SH-SY5Y (cell line): ENCODE measurements at regions not wholly inside any gene's neighbourhood (a gene's known extent, or its start where the extent isn't known, plus 50 kb on each side); places are given as distances from the start of the nearest gene placed in this dataset.

Source experiments
- GATA2 ChIP-seq: IDR thresholded peaks from 2 replicates; pipeline ENCODE4 v1.6.1; 2011; ENCODE audit warnings: mild to moderate bottlenecking, low read depth, low read length
- GATA3 ChIP-seq: IDR thresholded peaks from 2 replicates; pipeline ENCODE4 v1.6.1; 2011; ENCODE audit warnings: low read depth, mild to moderate bottlenecking, low read length, moderate library complexity

DNA sequence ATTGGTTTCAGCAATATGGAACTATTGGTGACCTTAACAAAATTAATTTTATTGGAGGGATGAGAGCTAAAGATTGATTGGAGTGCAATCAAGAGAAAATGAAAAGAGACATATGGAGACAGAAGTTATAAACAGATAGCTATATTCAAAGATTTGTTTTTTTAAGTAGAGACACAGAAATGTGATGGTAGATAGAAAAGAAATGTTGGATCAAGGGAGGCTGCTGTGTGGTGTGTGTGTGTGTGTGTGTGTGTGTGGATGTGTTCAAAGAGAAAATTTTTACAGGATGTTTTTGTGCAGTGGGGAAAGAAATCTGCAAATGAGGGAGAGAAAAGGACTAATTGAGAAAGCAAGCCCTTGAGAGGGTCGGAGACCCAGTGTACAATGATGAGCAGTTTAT lies 249.5 kb upstream of the SPHKAP start:
- no peak for TF ChIP-seq GATA2
- TF ChIP-seq GATA3, result no peak

DNA sequence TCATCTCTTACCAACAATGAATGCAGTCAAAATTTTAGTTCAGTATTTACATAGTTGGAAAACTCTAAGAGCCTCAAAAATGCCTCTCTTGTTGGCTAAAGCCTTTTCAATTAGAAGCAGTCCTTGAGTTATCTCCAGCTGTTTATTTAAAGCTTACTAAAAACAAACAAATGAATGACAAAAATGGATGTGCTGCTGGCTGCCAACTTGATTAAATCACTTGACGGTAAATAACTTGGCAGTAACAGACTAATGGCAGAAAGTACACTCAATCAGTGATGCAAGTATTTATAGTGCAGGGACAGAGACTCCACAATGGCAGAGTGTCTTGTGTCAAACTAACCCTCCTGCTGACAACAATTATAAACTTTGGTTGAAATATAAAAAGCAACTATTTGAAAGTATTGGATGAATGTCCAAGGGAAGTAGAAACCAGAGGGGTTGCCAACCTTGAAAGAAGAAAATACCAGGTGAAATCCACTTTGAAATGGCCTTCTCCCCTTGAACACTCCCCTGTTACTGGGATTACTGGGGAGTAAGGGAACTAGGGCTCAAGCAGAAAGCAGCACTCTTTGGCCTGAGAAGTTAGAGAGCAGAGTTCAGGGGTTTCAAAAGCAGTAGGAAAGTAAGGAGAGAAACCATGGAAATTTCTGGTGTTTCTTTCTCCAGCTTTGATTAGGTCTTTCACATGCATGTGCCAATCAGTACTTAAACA lies 245.2 kb upstream of the SPHKAP start:
- TF ChIP-seq GATA3 (no peak), GATA2 (no peak)

DNA sequence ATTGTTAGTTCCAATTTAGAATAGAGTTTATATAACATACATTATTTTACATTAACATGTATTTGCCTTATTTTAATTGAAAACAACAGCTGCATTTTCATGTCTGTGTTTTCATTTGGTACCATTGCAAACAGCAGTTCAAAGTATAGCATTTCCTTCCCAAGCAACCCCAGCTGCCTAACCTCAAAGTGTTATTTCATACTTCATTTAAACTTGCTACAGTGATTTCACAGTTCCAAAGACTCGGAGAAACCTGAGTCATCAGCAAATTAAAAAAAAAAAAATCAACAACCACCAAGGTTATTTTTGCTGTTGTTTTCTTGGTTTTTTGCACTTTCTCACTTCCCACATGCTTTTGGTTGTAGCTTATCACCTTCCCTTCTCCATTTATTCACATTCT lies 236.5 kb upstream of the SPHKAP start:
- no peak for TF ChIP-seq GATA2
- no peak for TF ChIP-seq GATA3

DNA sequence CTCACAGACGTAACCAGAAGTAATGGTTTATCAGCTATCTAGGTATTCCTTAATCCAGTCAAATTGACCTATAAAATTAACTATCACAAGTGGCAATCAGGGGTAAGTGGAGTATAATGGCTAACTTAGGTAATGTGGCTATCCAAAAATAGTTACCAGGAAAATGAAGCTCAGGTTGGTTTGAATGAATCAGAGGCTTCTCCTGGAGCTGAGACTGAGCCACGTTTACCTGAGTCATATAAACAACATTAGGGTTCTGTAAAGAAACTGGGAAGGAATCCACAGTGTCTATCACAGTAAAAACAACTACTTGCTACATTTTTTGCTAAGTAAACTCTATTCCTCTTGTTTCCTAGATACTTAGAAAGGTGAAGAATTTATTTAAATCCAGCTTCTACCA lies 236.0 kb upstream of the SPHKAP start:
- TF ChIP-seq GATA2 (no peak), GATA3 (no peak)

DNA sequence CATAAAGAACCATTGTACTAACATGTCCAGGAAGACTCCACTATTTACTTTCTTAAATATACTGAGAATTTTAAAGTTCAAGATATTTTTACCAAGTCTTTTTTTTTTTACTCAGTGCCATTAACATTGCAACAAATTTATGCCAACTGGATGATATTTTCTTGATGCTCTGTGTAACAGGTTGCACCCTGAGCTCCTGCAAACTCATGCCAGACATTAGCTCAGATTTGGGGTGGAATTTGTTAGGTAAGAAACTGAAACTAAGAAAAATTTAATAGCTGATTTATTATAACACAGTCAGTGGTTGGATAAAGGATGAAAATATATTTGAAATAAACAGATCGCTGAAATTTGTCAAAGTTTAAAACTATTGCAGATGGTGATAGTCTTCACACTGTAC lies 228.6 kb upstream of the SPHKAP start:
- TF ChIP-seq GATA3 (no peak), GATA2 (no peak)

DNA sequence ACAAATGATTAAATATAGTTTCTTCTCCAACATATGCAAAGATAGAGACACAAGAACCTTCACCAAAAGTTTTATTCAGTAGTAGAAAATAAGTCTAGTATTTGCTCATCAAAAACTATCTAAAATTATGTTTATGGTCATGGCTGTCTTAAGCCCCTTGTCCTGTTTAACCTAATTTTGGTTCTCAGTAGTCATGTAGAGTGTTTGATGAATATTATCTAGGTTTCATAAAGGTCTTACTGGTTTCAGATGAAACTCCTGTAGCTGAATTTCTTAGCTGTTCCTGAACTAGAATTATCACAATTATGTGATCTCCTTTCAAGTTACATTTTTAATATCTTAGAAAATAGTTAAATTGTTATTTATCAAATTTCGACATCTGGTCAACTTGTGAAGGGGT lies 228.0 kb upstream of the SPHKAP start:
- TF ChIP-seq GATA3 (no peak), GATA2 (no peak)

DNA sequence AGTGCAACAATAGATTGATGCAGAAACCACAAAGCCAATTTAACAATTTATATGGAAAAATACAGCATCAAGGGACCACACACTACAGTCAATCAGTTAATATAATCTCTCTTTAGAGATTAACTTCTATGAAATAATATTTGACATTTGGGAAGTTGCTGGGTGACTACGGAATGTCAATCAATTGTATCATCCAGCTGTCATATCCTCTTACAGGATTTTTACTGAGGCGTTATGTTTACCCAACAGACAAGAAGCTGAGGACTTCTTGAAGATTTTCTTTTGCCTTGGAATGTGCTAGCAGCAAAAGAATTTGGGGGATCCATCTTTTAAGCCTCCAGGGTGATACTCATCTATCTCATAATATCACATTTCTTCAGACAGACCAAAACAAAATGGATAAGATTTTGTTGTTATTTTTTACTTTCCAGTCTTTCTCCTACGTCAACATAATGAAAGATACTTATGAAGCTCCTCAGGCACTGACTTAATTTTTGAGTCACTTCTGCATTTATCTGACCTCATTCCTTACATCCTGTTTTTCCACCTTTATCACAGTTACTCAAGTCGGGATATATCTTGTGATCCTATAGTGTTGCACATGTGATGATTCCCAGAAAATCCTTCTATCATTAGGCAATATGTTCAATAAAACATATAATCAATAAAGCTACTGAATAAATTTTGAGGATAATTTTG lies 227.2 kb upstream of the SPHKAP start:
- TF ChIP-seq GATA3, result no peak
- TF ChIP-seq GATA2, result no peak

DNA sequence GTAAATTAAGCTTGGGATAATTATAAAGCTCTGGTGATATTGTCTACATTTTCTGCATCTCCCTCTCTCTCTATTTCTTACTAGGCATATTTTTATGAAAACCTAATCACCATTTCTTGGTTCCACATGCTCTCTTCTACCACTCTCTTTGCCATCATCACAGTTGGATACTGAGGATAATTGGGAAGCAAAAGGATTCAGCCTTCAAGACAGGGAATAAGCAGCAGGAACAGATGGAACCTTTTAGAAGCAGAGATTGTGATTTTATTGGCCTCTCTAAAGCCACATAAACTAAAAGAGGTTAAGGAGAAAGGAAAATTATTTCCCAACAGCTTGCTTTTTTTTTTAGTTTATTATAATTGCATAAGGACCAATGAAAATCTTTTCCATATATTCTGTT lies 226.3 kb upstream of the SPHKAP start:
- no peak for TF ChIP-seq GATA3
- TF ChIP-seq GATA2, result no peak

DNA sequence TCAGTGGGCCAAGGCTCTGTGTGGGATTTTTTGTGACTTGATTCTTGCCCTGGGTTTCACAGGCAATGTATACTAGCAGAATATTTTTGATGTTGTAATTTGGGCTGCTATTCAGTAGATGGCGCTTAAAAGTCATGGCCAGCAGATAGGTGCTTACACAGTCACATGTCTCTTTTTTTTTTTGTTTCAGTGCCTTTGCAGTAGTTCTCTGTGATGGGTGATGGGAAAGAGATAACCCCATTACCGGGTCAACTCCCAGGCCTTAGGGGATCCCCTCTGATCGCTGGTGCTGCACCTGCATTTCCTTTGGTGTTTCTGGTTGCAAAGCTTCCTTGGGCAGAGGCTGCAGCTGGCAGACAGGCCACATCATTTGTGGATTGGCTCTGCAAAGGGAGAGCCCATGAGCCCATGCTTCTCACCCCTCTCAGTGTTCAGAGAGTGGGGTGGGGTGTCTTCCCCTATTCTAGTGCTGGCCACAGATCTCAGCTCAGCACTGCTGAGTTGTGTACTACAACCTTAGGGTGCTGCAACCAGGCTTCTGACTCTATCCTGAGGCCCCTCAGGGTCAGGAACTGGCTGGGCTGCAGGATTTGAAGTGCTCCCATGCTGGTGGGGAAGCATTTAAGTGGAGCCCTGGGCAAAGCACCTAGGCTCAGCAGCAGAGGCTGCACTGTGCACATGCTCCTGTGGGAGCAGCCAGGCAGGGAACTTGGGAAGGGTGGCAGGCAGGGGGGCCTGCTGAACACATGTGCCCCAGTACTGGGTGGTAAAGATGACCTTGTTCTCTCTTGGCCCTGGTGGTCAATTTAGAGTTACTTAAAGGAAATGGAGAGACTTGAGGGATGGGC lies 219.8 kb upstream of the SPHKAP start:
- no peak for TF ChIP-seq GATA2
- no peak for TF ChIP-seq GATA3

DNA sequence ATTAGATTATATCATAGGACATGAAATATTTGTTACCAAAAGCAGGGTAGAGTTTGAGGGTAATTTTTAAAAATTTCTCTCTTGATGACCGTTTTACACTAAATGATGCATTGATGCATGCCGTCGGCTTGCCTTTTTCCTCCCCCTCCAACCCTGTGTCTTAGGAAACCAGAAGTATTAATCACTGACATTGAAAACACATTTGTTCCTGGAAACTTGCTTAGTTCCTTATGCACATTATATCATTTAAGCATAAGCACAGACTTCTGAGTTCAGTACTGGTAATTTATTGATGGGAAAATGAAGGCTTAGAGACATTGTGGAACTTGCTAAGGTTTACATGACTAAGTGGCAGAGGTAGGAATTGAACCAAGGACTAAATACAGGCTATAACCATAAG lies 206.3 kb upstream of the SPHKAP start:
- TF ChIP-seq GATA2 (no peak), GATA3 (no peak)

DNA sequence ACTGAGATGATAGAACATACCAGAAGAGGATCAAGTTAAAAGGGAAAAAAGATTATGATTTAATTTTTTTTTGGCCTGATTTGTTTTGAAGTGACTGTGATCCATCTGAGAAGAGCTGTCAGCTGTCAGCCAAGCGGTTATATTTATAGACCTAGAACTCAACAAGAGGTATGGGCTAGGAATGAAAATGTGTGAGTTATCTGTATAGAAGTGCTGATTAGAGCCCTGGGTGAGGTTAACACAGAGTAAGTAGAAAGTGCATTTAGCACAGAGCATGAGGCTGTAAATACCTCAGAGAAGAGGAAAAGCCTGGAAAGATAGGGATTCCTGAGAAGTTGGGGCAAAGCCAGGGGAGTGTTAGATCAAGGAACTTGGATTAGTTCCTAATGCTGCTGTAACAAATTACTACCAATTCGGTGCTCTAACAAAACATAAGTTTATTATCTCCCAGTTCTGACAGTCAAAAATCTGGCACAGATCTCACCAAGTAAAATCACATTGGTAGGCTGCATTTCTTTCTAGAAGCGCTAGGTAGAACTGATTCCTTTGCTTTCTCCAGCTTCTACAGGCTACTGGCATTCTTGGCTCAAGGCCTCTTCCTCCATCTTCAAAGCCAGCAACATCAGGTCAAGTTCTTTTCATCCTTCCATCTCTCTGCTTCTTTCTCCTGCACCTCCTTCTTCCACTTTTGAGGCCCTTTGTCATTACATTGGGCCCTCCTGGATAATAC lies 197.4 kb upstream of the SPHKAP start:
- TF ChIP-seq GATA3, result no peak
- no peak for TF ChIP-seq GATA2

DNA sequence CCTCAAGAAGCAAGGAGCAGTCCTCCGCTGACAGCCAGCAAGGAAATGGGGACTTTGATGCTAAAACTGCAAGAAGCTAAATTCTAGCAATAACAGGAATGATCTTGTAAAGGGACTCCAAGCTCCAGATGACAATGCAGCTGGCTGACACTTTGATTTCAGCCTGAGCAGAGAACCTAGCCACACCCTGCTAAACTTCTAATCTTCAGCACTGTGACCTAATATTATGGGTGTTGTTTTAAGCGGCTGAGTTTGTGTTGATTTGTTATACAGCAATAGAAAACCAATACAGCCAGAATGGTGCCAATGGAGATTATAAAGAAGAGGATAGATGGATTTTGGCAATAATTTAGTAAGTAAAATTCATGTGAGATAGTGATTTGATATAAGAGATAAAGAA lies 196.7 kb upstream of the SPHKAP start:
- TF ChIP-seq GATA2 (no peak), GATA3 (no peak)

DNA sequence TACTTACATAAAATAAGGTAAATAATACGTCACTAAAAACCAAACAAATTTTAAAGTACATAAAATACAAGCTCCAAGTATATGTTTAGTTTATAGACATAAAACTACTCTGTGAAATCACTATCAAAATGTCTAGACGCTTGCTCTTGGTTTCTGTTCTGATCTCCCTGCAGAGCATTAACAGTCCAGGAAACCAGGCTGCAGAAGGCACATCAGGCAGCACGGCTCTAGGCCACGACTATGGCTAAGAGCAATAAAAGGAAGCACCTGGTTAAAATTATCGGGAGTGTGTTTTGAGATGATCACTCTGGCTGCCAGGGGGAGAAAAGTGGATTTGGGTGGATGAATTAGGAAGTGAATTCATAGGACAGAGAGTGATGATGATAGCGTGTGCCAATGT lies 196.0 kb upstream of the SPHKAP start:
- no peak for TF ChIP-seq GATA3
- no peak for TF ChIP-seq GATA2

DNA sequence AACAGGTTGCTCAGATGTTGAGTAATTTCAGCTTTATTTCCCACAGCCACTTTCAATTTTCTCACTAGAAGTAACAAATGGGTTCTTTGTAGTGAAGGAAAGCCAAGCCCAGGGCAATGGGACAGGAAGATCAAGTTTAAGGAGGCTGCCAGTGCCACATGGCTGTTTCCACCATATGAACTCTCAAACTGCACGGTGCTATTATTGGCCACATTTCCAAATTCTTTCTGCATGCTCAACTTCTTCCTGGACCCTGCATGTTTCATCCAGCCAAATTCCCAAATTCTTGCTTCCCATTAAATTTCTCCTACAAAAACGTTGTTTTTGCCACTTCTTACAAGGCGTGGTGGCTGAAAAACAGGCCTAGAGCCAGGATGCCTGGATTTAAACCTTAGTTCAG lies 193.3 kb upstream of the SPHKAP start:
- no peak for TF ChIP-seq GATA2
- TF ChIP-seq GATA3, result no peak

DNA sequence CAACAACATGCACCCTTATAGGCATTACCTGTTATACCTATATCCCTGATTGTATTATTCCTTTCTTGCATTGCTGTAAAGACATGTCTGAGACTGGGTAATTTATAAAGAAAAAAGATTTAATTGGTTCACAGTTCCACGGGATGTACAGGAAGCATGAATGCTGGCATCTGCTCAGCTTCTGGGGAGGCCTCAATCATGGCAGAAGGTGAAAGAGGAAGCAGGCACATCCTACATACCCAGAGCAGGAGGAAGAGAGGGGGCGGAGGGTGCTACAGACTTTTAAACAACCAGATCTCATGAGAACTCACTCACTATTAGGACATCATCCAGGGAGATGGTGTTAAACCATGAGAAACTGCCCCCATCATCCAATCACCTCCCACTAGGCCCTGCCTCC lies 191.7 kb upstream of the SPHKAP start:
- TF ChIP-seq GATA3 (no peak), GATA2 (no peak)
